Hepatocyte (in vitro differentiated cells): ENCODE measurements at regions not wholly inside any gene's neighbourhood (a gene's known extent, or its start where the extent isn't known, plus 50 kb on each side); places are given as distances from the start of the nearest gene placed in this dataset. TPM values are rescaled to one million over a fixed set of nuclear protein-coding genes. Genes with fewer than 3 reads are reported as not detected.

ENCODE experiments used
- DNase-seq: peaks from one replicate; pipeline ENCODE4 v3.0.0-alpha.2; 2016; ENCODE audit warnings: low spot score
- H2AFZ ChIP-seq: fragments of 200-600 bp; sonication (generic); 2 replicates; pipeline ENCODE4 v1.6.0; 2016; ENCODE audit warnings: antibody characterized with exemption, mild to moderate bottlenecking
- H3K27ac ChIP-seq: fragments of 200-600 bp; sonication (generic); 2 replicates; pipeline ENCODE4 v1.5.1; 2016; ENCODE audit warnings: mild to moderate bottlenecking
- H3K27me3 ChIP-seq: fragments of 200-600 bp; sonication (generic); 2 replicates; pipeline ENCODE4 v1.6.1; 2016
- H3K36me3 ChIP-seq: fragments of 200-600 bp; sonication (generic); replicated peaks from 2 replicates; pipeline ENCODE4 v1.5.1; 2016; ENCODE audit warnings: low read depth; ENCODE audit not compliant: insufficient read depth
- H3K4me1 ChIP-seq: fragments of 200-600 bp; sonication (generic); 2 replicates; pipeline ENCODE4 v1.5.1; 2016; ENCODE audit warnings: mild to moderate bottlenecking, moderate library complexity; ENCODE audit not compliant: insufficient read depth
- H3K4me2 ChIP-seq: fragments of 200-600 bp; sonication (generic); 2 replicates; pipeline ENCODE4 v1.6.0; 2016
- H3K4me3 ChIP-seq: fragments of 200-600 bp; sonication (generic); 2 replicates; pipeline ENCODE4 v1.5.1; 2016; ENCODE audit warnings: mild to moderate bottlenecking
- H3K79me2 ChIP-seq: fragments of 200-600 bp; sonication (generic); 2 replicates; pipeline ENCODE4 v1.6.0; 2017; ENCODE audit warnings: mild to moderate bottlenecking
- H3K9me2 ChIP-seq: fragments of 200-600 bp; sonication (generic); replicated peaks from 2 replicates; pipeline ENCODE4 v1.6.0; 2017; ENCODE audit warnings: mild to moderate bottlenecking; ENCODE audit not compliant: insufficient read depth
- H3K9me3 ChIP-seq: fragments of 200-600 bp; sonication (generic); 2 replicates; pipeline ENCODE4 v1.5.1; 2016; ENCODE audit warnings: low read depth, mild to moderate bottlenecking
- H4K20me1 ChIP-seq: fragments of 200-600 bp; sonication (generic); 2 replicates; pipeline ENCODE4 v1.6.0; 2016; ENCODE audit warnings: mild to moderate bottlenecking; ENCODE audit not compliant: insufficient read depth, poor library complexity, severe bottlenecking
- CTCF ChIP-seq: fragments of 200-600 bp; sonication (generic); IDR thresholded peaks from 2 replicates; pipeline ENCODE4 v1.5.1; 2016; ENCODE audit warnings: antibody characterized with exemption, mild to moderate bottlenecking; ENCODE audit not compliant: poor library complexity
- EZH2 ChIP-seq: fragments of 200-600 bp; sonication (generic); IDR thresholded peaks from 2 replicates; pipeline ENCODE4 v1.6.1; 2016; ENCODE audit warnings: antibody characterized with exemption, mild to moderate bottlenecking, borderline replicate concordance
- EZH2phosphoT487 ChIP-seq: fragments of 200-600 bp; sonication (generic); IDR thresholded peaks from one replicate; pipeline ENCODE4 v1.6.1; 2018; ENCODE audit warnings: antibody characterized with exemption, mild to moderate bottlenecking, low read depth, moderate library complexity; ENCODE audit not compliant: unreplicated experiment, severe bottlenecking
- WGBS: methylation state at CpG from one replicate; pipeline ENCODE4 v1.1.6; 2016; ENCODE audit warnings: low lambda C conversion rate; ENCODE audit errors: missing lambda C conversion rate; 5-methylcytosine and 5-hydroxymethylcytosine counted together
- small RNA-seq: library from RNA; depleted of rRNA; stranded (forward); fragments of <200 nt; gene quantifications from one replicate; pipeline ENCODE3, GENCODE V24; 2014

GRCh38 chr13:51006067-51006845 is 96.7 kb downstream of the RNASEH2B start:
- no peak for TF ChIP-seq CTCF
- TF ChIP-seq EZH2phosphoT487: no peak
- no peak for TF ChIP-seq EZH2

More at GRCh38 chr13:51006067-51006845, 96.7 kb downstream of the RNASEH2B start:
- H2AFZ ChIP-seq: no peak overlapping the region
- no peaks in the 10 kb centered on the region for H3K9me2 ChIP-seq
- no peaks in the 10 kb centered on the region for H3K27me3 ChIP-seq
- H3K79me2 ChIP-seq: no peaks in the 10 kb centered on the region
- WGBS: 76% methylated on average over 7 of the region's 7 CpGs
- no peak overlapping the region for H3K4me3 ChIP-seq
- H3K36me3 ChIP-seq: no peaks in the 10 kb centered on the region
- peak overlapping the region; percentile 57 for H3K4me2 ChIP-seq
- peaks cover 17% of the 10 kb centered on the region for H3K4me1 ChIP-seq
- peak overlapping the region; percentile 90 for H3K27ac ChIP-seq
- H4K20me1 ChIP-seq: no peaks in the 10 kb centered on the region
- no peaks in the 10 kb centered on the region for H3K9me3 ChIP-seq
- peak; percentile 55 for DNase-seq

Small RNA genes lying in the stretch of these regions (small RNA-seq; reads per million reads assigned to genes)
- gene RNA5SP29: not detected
